ENCODE measurements at regions not wholly inside any gene's neighbourhood (a gene's known extent, or its start where the extent isn't known, plus 50 kb on each side); places are given as distances from the start of the nearest gene placed in this dataset.

- H3K27me3 ChIP-seq (ENCODE audit: insufficient read depth, low read depth, severe bottlenecking), result no peaks in the 10 kb centered on the region
- no peak for DNase-seq
- no peaks in the 10 kb centered on the region for H3K9me3 ChIP-seq (ENCODE audit: severe bottlenecking)
- H3K36me3 ChIP-seq, result no peaks in the 10 kb centered on the region
- no peak overlapping the region for H3K4me3 ChIP-seq (ENCODE audit: low read depth, low read length)
- no peak overlapping the region for H3K27ac ChIP-seq
- TF ChIP-seq CTCF (IDR thresholded peaks at IDR 0.05; ENCODE audit: low read depth, low read length), result no peak
These were observed 50.9 kb downstream of the DISP1 start for GRCh38 chr1:222865718-222866117.

DNA sequence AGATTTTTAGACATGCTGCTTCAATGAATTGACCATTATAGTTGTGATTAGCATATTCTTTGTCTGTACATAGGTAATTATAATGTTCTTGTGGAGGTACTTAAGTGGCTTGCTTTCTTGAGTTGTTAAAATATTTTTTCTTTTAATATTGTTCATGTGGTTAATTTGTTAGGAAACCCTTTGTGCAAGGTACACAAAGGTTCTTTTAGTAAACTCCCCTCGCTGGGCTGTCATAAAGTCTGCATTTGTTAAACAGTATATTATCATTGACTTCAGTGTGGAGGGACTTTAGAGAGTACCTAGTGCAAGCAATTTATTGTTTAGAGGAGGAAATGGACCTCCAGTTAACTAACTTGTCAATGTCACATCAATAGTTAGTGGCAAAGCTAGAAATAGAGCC is 52.5 kb downstream of the DISP1 start:
- H3K27me3 ChIP-seq (ENCODE audit: insufficient read depth, low read depth, severe bottlenecking), result no peaks in the 10 kb centered on the region
- DNase-seq, result no peak

DNA sequence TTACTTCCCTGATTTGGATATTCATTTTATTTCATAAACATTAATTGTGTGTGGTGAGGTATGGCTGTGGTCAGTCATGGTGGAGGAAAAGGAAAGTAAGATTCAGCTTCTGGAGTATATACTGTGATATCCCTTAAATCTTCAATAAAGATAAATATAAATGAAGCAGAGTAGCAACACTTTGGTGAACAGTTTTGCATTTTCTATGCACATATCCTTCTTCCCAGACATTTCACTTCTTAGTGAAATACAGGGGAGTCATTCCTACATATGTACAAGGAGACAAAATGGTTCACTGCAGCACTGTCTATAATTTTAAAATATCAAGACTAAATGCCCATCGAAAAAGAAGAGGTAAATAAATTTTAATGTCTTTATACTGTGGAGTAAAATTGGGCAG is 61.3 kb downstream of the DISP1 start:
- no peaks in the 10 kb centered on the region for H3K27me3 ChIP-seq (ENCODE audit: insufficient read depth, low read depth, severe bottlenecking)
- no peaks in the 10 kb centered on the region for H3K36me3 ChIP-seq
- H3K9me3 ChIP-seq (ENCODE audit: severe bottlenecking), result no peaks in the 10 kb centered on the region
- no peak for DNase-seq
- TF ChIP-seq CTCF (IDR thresholded peaks at IDR 0.05; ENCODE audit: low read depth, low read length), result no peak
- H3K27ac ChIP-seq, result no peak overlapping the region
- no peak overlapping the region for H3K4me3 ChIP-seq (ENCODE audit: low read depth, low read length)

More for the DNA sequence above, 52.5 kb downstream of the DISP1 start:
- TF ChIP-seq CTCF (IDR thresholded peaks at IDR 0.05; ENCODE audit: low read depth, low read length), result no peak
- Histone ChIP-seq H3K36me3 (no peaks in the 10 kb centered on the region), H3K27ac (no peak overlapping the region), H3K9me3 (ENCODE audit: severe bottlenecking) (no peaks in the 10 kb centered on the region), H3K4me3 (ENCODE audit: low read depth, low read length) (no peak overlapping the region)

DNA sequence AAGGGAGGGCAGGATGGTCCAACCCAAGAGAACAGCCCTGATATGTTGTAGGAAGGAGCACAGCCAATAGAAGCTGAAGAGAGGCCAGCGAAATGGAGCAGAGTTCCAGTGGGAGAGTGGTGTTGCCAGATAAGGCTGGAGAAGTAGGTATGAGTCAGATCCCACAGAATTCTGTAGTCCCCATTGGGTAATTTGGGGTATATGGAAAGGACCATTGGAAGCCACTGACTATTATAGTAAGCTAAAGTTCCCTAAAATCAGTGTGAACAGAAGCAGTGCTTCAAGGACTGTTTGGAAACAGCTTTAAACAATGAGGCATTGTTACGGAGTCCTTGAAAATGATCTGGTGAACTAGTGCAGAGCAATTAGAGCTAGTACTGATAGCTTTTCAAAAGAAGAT is 63.0 kb downstream of the DISP1 start:
- no peaks in the 10 kb centered on the region for H3K9me3 ChIP-seq (ENCODE audit: severe bottlenecking)
- no peaks in the 10 kb centered on the region for H3K27me3 ChIP-seq (ENCODE audit: insufficient read depth, low read depth, severe bottlenecking)
- H3K4me3 ChIP-seq (ENCODE audit: low read depth, low read length), result no peak overlapping the region
- TF ChIP-seq CTCF (IDR thresholded peaks at IDR 0.05; ENCODE audit: low read depth, low read length), result no peak
- no peak for DNase-seq
- no peaks in the 10 kb centered on the region for H3K36me3 ChIP-seq
- H3K27ac ChIP-seq, result no peak overlapping the region

DNA sequence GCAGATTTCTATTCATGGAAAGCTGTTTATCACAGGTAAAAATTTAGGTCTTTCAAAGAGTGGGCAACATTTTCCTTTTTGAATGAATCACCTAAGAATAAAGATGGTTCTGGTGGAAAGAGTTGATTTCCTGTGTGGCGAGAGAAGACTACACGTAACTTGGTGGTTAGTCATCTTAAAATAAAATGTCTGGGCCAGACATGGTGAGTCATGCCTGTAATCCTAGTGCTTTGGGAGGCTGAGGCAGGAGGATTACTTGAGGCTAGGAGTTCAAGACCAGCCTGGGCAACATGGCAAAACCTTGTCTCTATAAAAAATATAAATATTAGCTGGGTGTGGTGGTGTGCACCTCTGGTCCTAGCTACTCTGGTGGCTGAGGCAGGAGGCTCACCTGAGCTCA is 65.7 kb downstream of the DISP1 start:
- DNase-seq, result no peak
- Histone ChIP-seq H3K36me3 (no peaks in the 10 kb centered on the region), H3K27me3 (ENCODE audit: insufficient read depth, low read depth, severe bottlenecking) (no peaks in the 10 kb centered on the region), H3K4me3 (ENCODE audit: low read depth, low read length) (no peak overlapping the region), H3K9me3 (ENCODE audit: severe bottlenecking) (no peaks in the 10 kb centered on the region), H3K27ac (no peak overlapping the region)
- no peak for TF ChIP-seq CTCF (IDR thresholded peaks at IDR 0.05; ENCODE audit: low read depth, low read length)

GRCh38 chr1:222886194-222886854 is 71.5 kb downstream of the DISP1 start:
- no peaks in the 10 kb centered on the region for H3K36me3 ChIP-seq
- no peak overlapping the region for H3K4me3 ChIP-seq (ENCODE audit: low read depth, low read length)
- TF ChIP-seq CTCF (IDR thresholded peaks at IDR 0.05; ENCODE audit: low read depth, low read length), result no peak
- H3K27me3 ChIP-seq (ENCODE audit: insufficient read depth, low read depth, severe bottlenecking), result no peaks in the 10 kb centered on the region
- DNase-seq, result no peak
- no peaks in the 10 kb centered on the region for H3K9me3 ChIP-seq (ENCODE audit: severe bottlenecking)
- no peak overlapping the region for H3K27ac ChIP-seq

Measured in WERI-Rb-1 (cell line).